ENCODE measurements at regions not wholly inside any gene's neighbourhood (a gene's known extent, or its start where the extent isn't known, plus 50 kb on each side); places are given as distances from the start of the nearest gene placed in this dataset.

DNA sequence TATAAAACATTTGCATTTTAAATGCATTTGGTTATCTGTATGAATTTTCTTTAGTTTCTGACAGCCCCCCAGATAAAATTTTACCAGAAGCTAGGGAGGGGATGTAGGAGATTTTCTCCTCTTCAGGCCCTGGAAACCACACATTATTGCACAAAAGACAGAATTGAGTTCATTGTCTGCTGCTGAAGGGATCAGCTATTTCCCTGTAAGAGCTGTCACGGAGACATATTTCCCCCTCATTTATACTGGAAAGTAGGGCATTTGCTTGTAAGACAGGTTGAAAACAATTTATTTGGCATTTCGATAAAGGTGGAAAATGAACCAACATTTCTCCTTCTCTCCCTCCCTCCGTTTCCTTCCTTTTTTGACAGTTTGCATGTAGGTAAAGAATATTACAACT lies 241.3 kb upstream of the LCORL start:
- no peaks in the 10 kb centered on the region for H3K27me3 ChIP-seq (ENCODE audit: insufficient read depth, low read length)
- no peak overlapping the region for H3K9ac ChIP-seq (ENCODE audit: low read depth, low read length)
- H3K27ac ChIP-seq (ENCODE audit: low read length), result no peak overlapping the region
- no peaks in the 10 kb centered on the region for H3K36me3 ChIP-seq (ENCODE audit: insufficient read depth, low read depth, low read length)
- H3K4me3 ChIP-seq (ENCODE audit: low read length), result no peak overlapping the region
- H3K9me3 ChIP-seq (ENCODE audit: insufficient read depth, low read depth, low read length), result peaks cover 10% of the 10 kb centered on the region
- no peaks in the 10 kb centered on the region for H3K4me1 ChIP-seq (ENCODE audit: insufficient read depth, low read length)

- H3K4me1 ChIP-seq (ENCODE audit: insufficient read depth, low read length), result no peaks in the 10 kb centered on the region
- H3K27ac ChIP-seq (ENCODE audit: low read length), result no peak overlapping the region
- no peaks in the 10 kb centered on the region for H3K27me3 ChIP-seq (ENCODE audit: insufficient read depth, low read length)
- no peaks in the 10 kb centered on the region for H3K36me3 ChIP-seq (ENCODE audit: insufficient read depth, low read depth, low read length)
- no peaks in the 10 kb centered on the region; the same call in 1 of the 2 replicates for H3K9me3 ChIP-seq (ENCODE audit: insufficient read depth, low read depth, low read length)
- no peak overlapping the region for H3K9ac ChIP-seq (ENCODE audit: low read depth, low read length)
- H3K4me3 ChIP-seq (ENCODE audit: low read length), result no peak overlapping the region
These were observed 230.5 kb upstream of the LCORL start for GRCh38 chr4:18252052-18252451.

GRCh38 chr4:18250564-18250963 lies 229.0 kb upstream of the LCORL start:
- H3K4me3 ChIP-seq (ENCODE audit: low read length), result no peak overlapping the region
- H3K9me3 ChIP-seq (ENCODE audit: insufficient read depth, low read depth, low read length), result no peaks in the 10 kb centered on the region
- no peak overlapping the region for H3K27ac ChIP-seq (ENCODE audit: low read length)
- no peaks in the 10 kb centered on the region for H3K36me3 ChIP-seq (ENCODE audit: insufficient read depth, low read depth, low read length)
- H3K27me3 ChIP-seq (ENCODE audit: insufficient read depth, low read length), result no peaks in the 10 kb centered on the region
- H3K4me1 ChIP-seq (ENCODE audit: insufficient read depth, low read length), result no peaks in the 10 kb centered on the region
- H3K9ac ChIP-seq (ENCODE audit: low read depth, low read length), result no peak overlapping the region

DNA sequence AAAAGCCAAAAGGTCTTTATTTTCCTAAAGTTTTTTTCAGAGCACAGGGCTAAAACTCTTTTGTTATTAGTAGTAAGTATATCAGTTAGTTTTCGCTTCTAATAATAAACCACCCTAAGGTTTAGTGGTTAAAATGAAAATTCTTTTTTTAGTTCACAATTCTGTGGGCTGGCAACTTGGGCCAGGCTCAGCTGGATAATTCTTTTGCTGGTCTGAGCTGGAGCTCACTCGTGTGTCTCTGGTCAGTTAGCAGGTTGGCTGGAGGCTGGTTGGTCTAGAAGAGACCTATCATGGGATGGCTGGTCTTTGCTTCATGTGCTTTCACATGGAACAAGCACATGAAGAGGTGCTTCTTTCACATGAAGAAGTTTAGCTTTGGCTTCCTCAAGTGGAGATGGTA lies 227.1 kb upstream of the LCORL start:
- no peaks in the 10 kb centered on the region for H3K9me3 ChIP-seq (ENCODE audit: insufficient read depth, low read depth, low read length)
- H3K36me3 ChIP-seq (ENCODE audit: insufficient read depth, low read depth, low read length), result no peaks in the 10 kb centered on the region
- no peak overlapping the region for H3K9ac ChIP-seq (ENCODE audit: low read depth, low read length)
- no peaks in the 10 kb centered on the region for H3K27me3 ChIP-seq (ENCODE audit: insufficient read depth, low read length)
- no peak overlapping the region for H3K27ac ChIP-seq (ENCODE audit: low read length)
- H3K4me1 ChIP-seq (ENCODE audit: insufficient read depth, low read length), result no peaks in the 10 kb centered on the region
- no peak overlapping the region for H3K4me3 ChIP-seq (ENCODE audit: low read length)

DNA sequence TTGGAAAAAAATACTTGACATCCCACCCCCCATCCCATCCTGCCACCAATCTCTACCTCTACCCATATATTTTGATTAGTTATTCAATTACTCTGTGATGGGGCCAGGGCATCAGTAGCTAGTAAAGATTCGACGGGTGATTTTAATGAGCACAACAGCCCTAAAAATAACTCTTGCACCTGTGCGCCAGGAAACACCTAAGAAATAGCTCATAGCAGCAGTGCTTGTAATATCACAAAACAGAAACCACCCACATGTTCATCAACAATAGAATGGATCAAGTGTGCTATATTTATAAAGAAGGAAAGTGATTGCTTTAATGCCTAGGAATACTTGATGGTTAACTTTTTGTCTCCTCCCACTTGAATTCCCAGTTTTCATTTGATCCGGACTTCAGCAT lies 225.6 kb upstream of the LCORL start:
- no peaks in the 10 kb centered on the region for H3K36me3 ChIP-seq (ENCODE audit: insufficient read depth, low read depth, low read length)
- no peaks in the 10 kb centered on the region for H3K9me3 ChIP-seq (ENCODE audit: insufficient read depth, low read depth, low read length)
- no peak overlapping the region for H3K4me3 ChIP-seq (ENCODE audit: low read length)
- no peaks in the 10 kb centered on the region for H3K27me3 ChIP-seq (ENCODE audit: insufficient read depth, low read length)
- no peak overlapping the region for H3K27ac ChIP-seq (ENCODE audit: low read length)
- H3K4me1 ChIP-seq (ENCODE audit: insufficient read depth, low read length), result no peaks in the 10 kb centered on the region; the same call in 1 of the 2 replicates
- no peak overlapping the region for H3K9ac ChIP-seq (ENCODE audit: low read depth, low read length)

GRCh38 chr4:18242919-18243693 lies 221.6 kb upstream of the LCORL start:
- Histone ChIP-seq H3K9ac (ENCODE audit: low read depth, low read length) (no peak overlapping the region), H3K27me3 (ENCODE audit: insufficient read depth, low read length) (no peaks in the 10 kb centered on the region), H3K4me3 (ENCODE audit: low read length) (no peak overlapping the region), H3K9me3 (ENCODE audit: insufficient read depth, low read depth, low read length) (no peaks in the 10 kb centered on the region), H3K4me1 (ENCODE audit: insufficient read depth, low read length) (peaks cover 9% of the 10 kb centered on the region; the same call in 1 of the 2 replicates), H3K27ac (ENCODE audit: low read length) (no peak overlapping the region), H3K36me3 (ENCODE audit: insufficient read depth, low read depth, low read length) (no peaks in the 10 kb centered on the region)

- H3K4me3 ChIP-seq (ENCODE audit: low read length), result no peak overlapping the region
- no peak overlapping the region for H3K27ac ChIP-seq (ENCODE audit: low read length)
- no peaks in the 10 kb centered on the region for H3K27me3 ChIP-seq (ENCODE audit: insufficient read depth, low read length)
- H3K4me1 ChIP-seq (ENCODE audit: insufficient read depth, low read length), result peaks cover 9% of the 10 kb centered on the region; the same call in 1 of the 2 replicates
- no peak overlapping the region for H3K9ac ChIP-seq (ENCODE audit: low read depth, low read length)
- H3K36me3 ChIP-seq (ENCODE audit: insufficient read depth, low read depth, low read length), result no peaks in the 10 kb centered on the region
- no peaks in the 10 kb centered on the region for H3K9me3 ChIP-seq (ENCODE audit: insufficient read depth, low read depth, low read length)
These were observed 220.2 kb upstream of the LCORL start for GRCh38 chr4:18241727-18242126.

DNA sequence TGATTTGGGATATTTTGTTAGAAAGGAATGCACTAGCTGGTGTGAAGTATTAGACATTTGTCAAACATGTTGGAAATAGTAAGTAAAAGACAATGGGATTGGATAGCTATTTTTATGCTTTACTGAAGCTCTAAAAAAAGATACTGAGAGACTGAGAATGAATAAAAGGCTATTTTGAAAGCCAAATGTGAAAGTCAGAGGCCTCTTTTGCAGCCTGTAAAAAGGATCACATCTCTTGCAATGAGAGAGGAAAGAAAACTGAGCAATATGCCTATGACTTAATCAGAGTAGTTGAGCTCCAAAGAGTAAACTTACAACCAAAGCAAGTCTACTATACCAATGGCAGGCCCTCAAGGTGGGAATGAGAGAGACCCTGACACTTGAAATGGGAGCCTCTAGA lies 212.6 kb upstream of the LCORL start:
- H3K4me1 ChIP-seq (ENCODE audit: insufficient read depth, low read length), result no peaks in the 10 kb centered on the region
- peaks cover 14% of the 10 kb centered on the region for H3K9me3 ChIP-seq (ENCODE audit: insufficient read depth, low read depth, low read length)
- H3K36me3 ChIP-seq (ENCODE audit: insufficient read depth, low read depth, low read length), result no peaks in the 10 kb centered on the region
- no peaks in the 10 kb centered on the region for H3K27me3 ChIP-seq (ENCODE audit: insufficient read depth, low read length)
- no peak overlapping the region for H3K27ac ChIP-seq (ENCODE audit: low read length)
- no peak overlapping the region for H3K9ac ChIP-seq (ENCODE audit: low read depth, low read length)
- H3K4me3 ChIP-seq (ENCODE audit: low read length), result no peak overlapping the region

DNA sequence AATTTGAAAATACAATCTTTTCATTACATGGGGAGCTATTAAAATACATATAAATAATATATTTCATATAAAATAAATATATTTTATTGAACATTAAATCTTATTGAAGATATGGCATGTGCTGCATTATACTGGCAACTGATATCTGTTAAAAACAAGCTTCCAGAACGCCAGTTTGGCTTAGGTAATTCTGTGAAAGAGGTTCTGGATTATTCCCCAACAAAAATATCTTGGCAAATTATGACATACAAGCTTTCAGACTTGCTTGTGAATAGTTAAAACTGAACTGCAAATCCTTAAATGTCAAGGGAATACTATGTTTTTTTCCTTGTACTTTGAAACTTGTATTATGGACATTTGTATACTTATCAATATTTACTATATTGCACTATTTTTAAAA lies 210.2 kb upstream of the LCORL start:
- peaks cover 29% of the 10 kb centered on the region for H3K9me3 ChIP-seq (ENCODE audit: insufficient read depth, low read depth, low read length)
- no peak overlapping the region for H3K27ac ChIP-seq (ENCODE audit: low read length)
- no peak overlapping the region for H3K9ac ChIP-seq (ENCODE audit: low read depth, low read length)
- H3K36me3 ChIP-seq (ENCODE audit: insufficient read depth, low read depth, low read length), result no peaks in the 10 kb centered on the region
- no peaks in the 10 kb centered on the region for H3K4me1 ChIP-seq (ENCODE audit: insufficient read depth, low read length)
- no peak overlapping the region for H3K4me3 ChIP-seq (ENCODE audit: low read length)
- no peaks in the 10 kb centered on the region for H3K27me3 ChIP-seq (ENCODE audit: insufficient read depth, low read length)

DNA sequence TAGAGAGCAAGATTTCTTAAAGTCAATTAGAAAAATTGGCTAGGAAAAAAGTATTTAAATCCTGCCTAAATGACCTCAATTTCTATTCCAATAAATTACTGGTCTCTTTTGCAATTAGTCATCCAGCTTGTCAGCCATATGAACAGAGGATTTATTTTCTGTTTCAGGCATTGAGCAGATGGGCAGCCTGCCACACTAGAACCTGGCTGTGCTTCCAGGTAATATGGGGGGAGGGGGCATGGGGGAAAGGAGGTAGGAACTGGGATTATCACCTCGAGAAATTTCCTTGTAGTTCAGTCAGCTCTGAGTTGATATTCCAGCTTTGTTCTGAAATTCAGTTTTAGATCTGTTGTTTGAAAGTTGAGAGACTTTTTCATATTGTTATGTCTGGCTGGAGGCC lies 206.3 kb upstream of the LCORL start:
- H3K27ac ChIP-seq (ENCODE audit: low read length), result no peak overlapping the region
- H3K9ac ChIP-seq (ENCODE audit: low read depth, low read length), result no peak overlapping the region
- no peaks in the 10 kb centered on the region for H3K36me3 ChIP-seq (ENCODE audit: insufficient read depth, low read depth, low read length)
- no peak overlapping the region for H3K4me3 ChIP-seq (ENCODE audit: low read length)
- no peaks in the 10 kb centered on the region for H3K27me3 ChIP-seq (ENCODE audit: insufficient read depth, low read length)
- peaks cover 29% of the 10 kb centered on the region for H3K9me3 ChIP-seq (ENCODE audit: insufficient read depth, low read depth, low read length)
- H3K4me1 ChIP-seq (ENCODE audit: insufficient read depth, low read length), result no peaks in the 10 kb centered on the region

DNA sequence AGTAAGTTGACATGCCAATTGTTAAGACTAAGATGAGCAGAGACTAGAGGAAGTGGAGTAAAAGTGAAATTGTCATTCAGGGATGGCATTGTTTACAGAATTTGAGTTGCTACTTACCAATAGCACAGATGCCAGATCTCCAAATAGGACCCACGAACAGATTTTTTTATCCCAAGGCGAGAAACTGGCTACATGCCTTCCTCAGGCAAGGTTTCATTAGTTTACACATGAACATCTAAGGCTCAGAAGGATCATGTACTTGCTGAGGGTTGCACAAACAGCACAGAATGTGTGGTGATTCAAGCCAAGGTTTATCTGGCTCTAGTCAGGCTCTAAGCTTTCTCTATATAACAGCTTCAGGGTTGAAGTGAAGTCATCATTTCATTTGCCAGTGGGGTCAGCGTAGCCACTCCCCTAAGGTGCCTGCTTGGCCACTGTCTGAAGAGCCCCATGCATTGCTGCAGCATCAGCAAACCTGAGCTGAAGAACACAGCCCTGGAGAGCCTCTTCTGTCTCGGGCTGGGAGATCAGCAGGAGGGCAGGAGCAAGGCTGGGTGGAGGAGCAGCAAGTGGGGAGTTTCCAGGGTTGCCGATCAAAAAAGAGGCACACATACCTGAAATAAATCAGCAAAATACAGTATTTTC lies 193.0 kb upstream of the LCORL start:
- no peak overlapping the region for H3K4me3 ChIP-seq (ENCODE audit: low read length)
- H3K27me3 ChIP-seq (ENCODE audit: insufficient read depth, low read length), result no peaks in the 10 kb centered on the region
- no peak overlapping the region for H3K9ac ChIP-seq (ENCODE audit: low read depth, low read length)
- H3K4me1 ChIP-seq (ENCODE audit: insufficient read depth, low read length), result no peaks in the 10 kb centered on the region
- no peaks in the 10 kb centered on the region for H3K36me3 ChIP-seq (ENCODE audit: insufficient read depth, low read depth, low read length)
- no peak overlapping the region for H3K27ac ChIP-seq (ENCODE audit: low read length)
- H3K9me3 ChIP-seq (ENCODE audit: insufficient read depth, low read depth, low read length), result no peaks in the 10 kb centered on the region

DNA sequence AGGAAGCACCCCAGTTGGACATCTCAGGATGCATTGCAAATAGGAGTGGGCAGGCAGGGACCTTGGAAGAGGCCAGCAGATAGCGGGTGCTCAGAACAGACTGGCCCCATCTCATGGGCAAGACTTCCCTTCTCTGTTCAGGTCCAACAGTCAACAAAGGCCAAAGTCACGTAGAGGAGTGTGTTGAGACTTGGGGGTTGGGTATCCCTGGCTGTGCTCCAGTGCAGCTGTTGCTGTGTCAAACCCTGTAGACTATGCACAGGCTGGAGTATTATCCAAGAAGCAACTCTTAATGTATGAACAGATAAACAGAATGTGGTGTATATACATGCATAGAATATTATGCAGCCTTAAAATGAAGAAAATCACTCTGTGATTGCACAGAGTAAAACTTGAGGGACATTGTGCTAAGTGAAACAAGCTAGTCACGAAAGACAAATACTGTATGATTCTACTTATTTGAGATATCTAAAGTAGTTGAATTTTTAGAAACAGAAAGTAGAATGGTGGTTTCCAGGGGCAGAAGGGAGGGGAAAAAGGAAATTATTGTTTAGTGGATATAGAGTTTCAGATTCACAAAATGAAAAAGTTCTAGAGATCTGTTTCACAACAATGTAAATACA lies 192.1 kb upstream of the LCORL start:
- no peaks in the 10 kb centered on the region for H3K27me3 ChIP-seq (ENCODE audit: insufficient read depth, low read length)
- no peaks in the 10 kb centered on the region for H3K36me3 ChIP-seq (ENCODE audit: insufficient read depth, low read depth, low read length)
- no peaks in the 10 kb centered on the region for H3K4me1 ChIP-seq (ENCODE audit: insufficient read depth, low read length)
- H3K9ac ChIP-seq (ENCODE audit: low read depth, low read length), result no peak overlapping the region
- H3K27ac ChIP-seq (ENCODE audit: low read length), result no peak overlapping the region
- no peak overlapping the region for H3K4me3 ChIP-seq (ENCODE audit: low read length)
- H3K9me3 ChIP-seq (ENCODE audit: insufficient read depth, low read depth, low read length), result no peaks in the 10 kb centered on the region
